ENCODE measurements at regions not wholly inside any gene's neighbourhood (a gene's known extent, or its start where the extent isn't known, plus 50 kb on each side); places are given as distances from the start of the nearest gene placed in this dataset.
"Not testable (repeated sequence)": the region's sequence is repeated elsewhere in the genome, so short reads cannot be mapped to it uniquely, and the experiment has no call there.

GRCh38 chr3:112765531-112765930 lies 81.1 kb downstream of the CD200R1L start:
- DNase-seq = no peak

DNA sequence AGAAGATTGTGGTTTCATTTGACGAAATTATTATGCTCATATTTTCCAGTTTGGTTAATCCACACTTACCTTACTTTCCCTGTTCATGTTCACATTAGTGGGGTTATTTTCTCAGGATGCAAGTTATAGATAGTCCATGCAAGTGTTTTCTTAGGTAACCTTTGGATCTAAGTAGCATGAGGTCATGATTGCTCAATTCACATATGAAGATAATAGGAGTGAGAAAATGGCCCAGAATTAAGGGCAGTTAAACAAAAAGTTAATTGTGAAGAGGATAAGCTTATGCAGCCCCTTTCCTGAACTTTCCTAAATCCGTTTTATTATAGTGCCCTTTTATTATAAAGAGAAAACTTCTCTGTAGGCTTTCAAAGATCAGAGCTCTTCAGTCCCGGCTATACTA lies 83.4 kb downstream of the CD200R1L start:
- DNase-seq = no peak

- no peak for DNase-seq
Measured at GRCh38 chr3:112761062-112761638, 85.5 kb downstream of the CD200R1L start.

- no peak for DNase-seq
Measured at GRCh38 chr3:112759681-112760080, 87.0 kb downstream of the CD200R1L start.

DNA sequence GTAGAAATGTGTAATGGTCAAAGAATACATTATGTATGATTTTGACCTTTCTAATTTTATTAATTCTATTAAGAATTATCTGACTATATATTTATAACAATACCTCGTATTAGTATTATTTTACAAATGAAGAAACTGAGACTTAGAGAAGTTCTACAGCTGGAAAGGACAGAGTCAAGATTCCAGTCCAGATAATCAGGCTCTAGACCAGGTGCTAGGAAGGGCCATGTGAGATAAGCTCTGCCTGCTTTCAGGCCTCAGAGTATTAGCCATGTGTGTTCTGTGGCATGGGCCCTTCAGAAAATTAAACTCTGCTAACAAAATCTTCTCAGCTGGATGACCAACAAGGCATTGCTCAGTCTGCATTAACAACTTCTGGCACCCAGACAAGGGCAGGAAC lies 87.5 kb downstream of the CD200R1L start:
- no peak for DNase-seq

- no peak for DNase-seq
Measured at GRCh38 chr3:112757197-112757596, 89.5 kb downstream of the CD200R1L start.

GRCh38 chr3:112755845-112756613 lies 90.6 kb downstream of the CD200R1L start:
- DNase-seq = no peak

- not testable (repeated sequence) for DNase-seq
Measured at GRCh38 chr3:112755046-112755445, 91.6 kb downstream of the CD200R1L start.

GRCh38 chr3:112751564-112752512 lies 94.8 kb downstream of the CD200R1L start:
- no peak for DNase-seq

DNA sequence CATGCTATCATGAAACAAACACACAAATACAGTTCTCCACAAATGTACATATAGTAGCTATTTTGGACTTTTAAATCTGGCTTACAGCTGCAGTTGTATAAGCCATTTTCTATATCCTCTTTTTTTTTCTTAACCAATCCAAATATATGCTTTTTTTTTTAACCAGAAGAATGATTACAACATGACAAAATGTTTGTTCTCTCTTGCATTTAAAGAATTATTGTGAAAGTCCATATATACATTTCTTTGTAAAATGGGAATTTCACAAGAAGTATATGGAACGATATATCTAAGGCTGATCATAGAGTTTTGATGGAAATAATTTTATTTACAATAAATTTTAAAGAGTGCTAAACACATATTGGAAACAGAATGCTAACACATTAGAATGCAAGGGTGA lies 95.6 kb downstream of the CD200R1L start:
- DNase-seq = no peak

GRCh38 chr3:112747624-112748023 lies 99.0 kb downstream of the CD200R1L start:
- DNase-seq = no peak

DNA sequence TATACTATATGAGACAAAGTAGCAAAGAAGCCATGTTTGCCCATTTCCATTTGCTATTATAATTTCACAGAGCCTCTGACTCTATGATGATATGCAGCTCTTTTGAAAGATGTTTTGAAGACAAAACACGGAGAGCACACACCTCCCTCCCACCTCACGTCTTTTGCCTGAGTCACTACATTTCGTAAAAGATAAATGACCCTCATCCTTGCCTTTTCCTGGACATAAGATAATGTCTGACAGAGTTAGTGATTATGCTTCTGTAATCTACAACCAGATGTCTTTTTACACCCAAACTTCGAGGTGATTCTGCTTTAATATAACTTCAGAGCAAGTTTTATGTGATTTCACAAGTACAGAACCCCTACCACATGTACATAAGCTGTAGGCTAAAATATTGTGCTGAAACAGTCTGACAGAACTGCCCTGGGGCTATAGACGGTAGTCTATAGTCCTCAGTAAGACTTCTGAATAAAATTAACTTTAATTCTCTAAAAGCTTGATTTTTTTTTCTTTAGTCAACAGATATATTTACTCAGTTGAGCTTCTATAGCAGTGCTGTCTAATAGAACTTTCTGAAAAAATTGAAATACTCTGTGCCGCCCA lies 99.9 kb downstream of the CD200R1L start:
- DNase-seq = no peak

- DNase-seq = no peak
Measured at GRCh38 chr3:112745567-112746248, 101.0 kb downstream of the CD200R1L start.

GRCh38 chr3:112744825-112745566 lies 101.7 kb downstream of the CD200R1L start:
- DNase-seq = no peak

- no peak for DNase-seq
Measured at GRCh38 chr3:112744106-112744505, 102.6 kb downstream of the CD200R1L start.

DNA sequence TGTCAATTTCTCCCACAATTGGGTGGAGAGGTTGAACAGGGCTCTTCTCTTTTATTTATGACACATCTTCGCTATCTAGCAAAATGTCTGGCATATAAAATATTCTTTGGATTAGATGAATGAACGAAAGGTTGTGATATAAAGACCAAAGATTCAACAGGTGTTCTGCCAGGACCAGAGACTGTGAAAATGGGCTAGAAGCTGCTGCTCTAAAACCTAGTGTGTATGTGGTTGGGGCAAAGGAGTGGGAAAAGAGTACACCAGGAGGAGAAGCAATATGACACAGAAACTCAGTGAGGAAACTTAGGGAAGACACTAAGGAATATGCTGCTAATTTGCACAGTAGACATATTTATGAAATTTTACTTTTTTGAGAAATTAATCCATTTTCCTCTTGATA lies 102.0 kb upstream of the CCDC80 start:
- DNase-seq = no peak

- DNase-seq = no peak
Measured at GRCh38 chr3:112741983-112742382, 101.0 kb upstream of the CCDC80 start.

- no peak for DNase-seq
Measured at GRCh38 chr3:112740835-112741234, 99.9 kb upstream of the CCDC80 start.

GRCh38 chr3:112739252-112739965 lies 98.5 kb upstream of the CCDC80 start:
- DNase-seq = no peak

GRCh38 chr3:112738366-112738765 lies 97.4 kb upstream of the CCDC80 start:
- DNase-seq = no peak
